LNCAP (cell line): ENCODE measurements at regions not wholly inside any gene's neighbourhood (a gene's known extent, or its start where the extent isn't known, plus 50 kb on each side); places are given as distances from the start of the nearest gene placed in this dataset.

ENCODE experiments used
- TF ChIP-seq, protein P1 (sequence below): fragments of 450-650 bp; IDR thresholded peaks from 2 replicates; pipeline ENCODE4 v1.5.1; 2017; ENCODE audit warnings: mild to moderate bottlenecking

- TF ChIP-seq, protein P1, sequence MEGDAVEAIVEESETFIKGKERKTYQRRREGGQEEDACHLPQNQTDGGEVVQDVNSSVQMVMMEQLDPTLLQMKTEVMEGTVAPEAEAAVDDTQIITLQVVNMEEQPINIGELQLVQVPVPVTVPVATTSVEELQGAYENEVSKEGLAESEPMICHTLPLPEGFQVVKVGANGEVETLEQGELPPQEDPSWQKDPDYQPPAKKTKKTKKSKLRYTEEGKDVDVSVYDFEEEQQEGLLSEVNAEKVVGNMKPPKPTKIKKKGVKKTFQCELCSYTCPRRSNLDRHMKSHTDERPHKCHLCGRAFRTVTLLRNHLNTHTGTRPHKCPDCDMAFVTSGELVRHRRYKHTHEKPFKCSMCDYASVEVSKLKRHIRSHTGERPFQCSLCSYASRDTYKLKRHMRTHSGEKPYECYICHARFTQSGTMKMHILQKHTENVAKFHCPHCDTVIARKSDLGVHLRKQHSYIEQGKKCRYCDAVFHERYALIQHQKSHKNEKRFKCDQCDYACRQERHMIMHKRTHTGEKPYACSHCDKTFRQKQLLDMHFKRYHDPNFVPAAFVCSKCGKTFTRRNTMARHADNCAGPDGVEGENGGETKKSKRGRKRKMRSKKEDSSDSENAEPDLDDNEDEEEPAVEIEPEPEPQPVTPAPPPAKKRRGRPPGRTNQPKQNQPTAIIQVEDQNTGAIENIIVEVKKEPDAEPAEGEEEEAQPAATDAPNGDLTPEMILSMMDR, result no peak
Observed at GRCh38 chr11:108994887-108995286, 330.0 kb downstream of the DDX10 start.

GRCh38 chr11:108997826-108998225 is 333.0 kb downstream of the DDX10 start:
- TF ChIP-seq, protein P1, result no peak

GRCh38 chr11:109000531-109000930 is 335.7 kb downstream of the DDX10 start:
- TF ChIP-seq, protein P1, result no peak

GRCh38 chr11:109001585-109001984 is 336.7 kb downstream of the DDX10 start:
- TF ChIP-seq, protein P1, result no peak

- TF ChIP-seq, protein P1, result no peak
Observed at GRCh38 chr11:109012991-109013390, 348.1 kb downstream of the DDX10 start.

DNA sequence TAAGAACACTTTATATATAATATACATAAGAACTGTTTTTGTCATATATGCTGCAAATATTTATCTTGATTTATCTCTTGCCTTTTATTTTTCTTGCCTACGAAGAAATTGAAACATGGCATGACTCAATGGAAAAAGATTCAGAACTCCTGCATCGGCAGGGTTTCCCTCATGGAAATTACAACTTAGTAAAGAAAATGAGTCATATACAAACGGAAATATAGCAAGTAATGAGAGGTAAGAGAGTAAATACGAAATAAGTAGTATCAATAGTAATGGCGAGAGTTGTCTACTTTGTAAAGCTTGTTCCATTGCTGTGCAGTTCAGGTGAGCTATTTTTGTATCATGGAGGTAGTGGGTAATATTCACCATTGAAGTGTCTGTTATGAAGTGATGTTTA is 350.4 kb downstream of the DDX10 start:
- TF ChIP-seq, protein P1, result no peak

GRCh38 chr11:109016724-109017123 is 351.9 kb downstream of the DDX10 start:
- TF ChIP-seq, protein P1, result no peak

- TF ChIP-seq, protein P1, result no peak
Observed at GRCh38 chr11:109017489-109017888, 352.6 kb downstream of the DDX10 start.
